Kidney epithelial cell (primary cell): ENCODE measurements at regions not wholly inside any gene's neighbourhood (a gene's known extent, or its start where the extent isn't known, plus 50 kb on each side); places are given as distances from the start of the nearest gene placed in this dataset.
"Not testable (repeated sequence)": the region's sequence is repeated elsewhere in the genome, so short reads cannot be mapped to it uniquely, and the experiment has no call there.

ENCODE experiments used
- DNase-seq: peaks from one replicate; pipeline ENCODE4 v3.0.0-alpha.2; 2010; ENCODE audit warnings: low read depth
- H3K27me3 ChIP-seq: 2 replicates; pipeline ENCODE4 v1.6.0; 2011; ENCODE audit warnings: low read length; ENCODE audit not compliant: control insufficient read depth, insufficient read depth
- H3K36me3 ChIP-seq: 2 replicates; pipeline ENCODE4 v1.5.1; 2011; ENCODE audit warnings: low read length; ENCODE audit not compliant: control insufficient read depth, insufficient read depth
- H3K4me3 ChIP-seq: 2 replicates; pipeline ENCODE4 v1.5.1; 2011; ENCODE audit warnings: low read depth, mild to moderate bottlenecking, control low read depth, low read length

GRCh38 chr2:87409601-87410000 is 338.3 kb upstream of the PLGLB2 start:
- DNase-seq = not testable (repeated sequence)

GRCh38 chr2:87410371-87410770 is 337.5 kb upstream of the PLGLB2 start:
- H3K36me3 ChIP-seq, H3K27me3 ChIP-seq, H3K4me3 ChIP-seq, DNase-seq: not testable (repeated sequence)

More at GRCh38 chr2:87409601-87410000, 338.3 kb upstream of the PLGLB2 start:
- not testable (repeated sequence) for H3K27me3 ChIP-seq, H3K36me3 ChIP-seq, H3K4me3 ChIP-seq

- not testable (repeated sequence) for H3K36me3 ChIP-seq, DNase-seq
These were observed 335.7 kb upstream of the PLGLB2 start for GRCh38 chr2:87412036-87412820.

GRCh38 chr2:87414331-87414730 is 333.6 kb upstream of the PLGLB2 start:
- H3K27me3 ChIP-seq, H3K4me3 ChIP-seq, DNase-seq, H3K36me3 ChIP-seq: not testable (repeated sequence)

More at GRCh38 chr2:87412036-87412820, 335.7 kb upstream of the PLGLB2 start:
- not testable (repeated sequence) for H3K4me3 ChIP-seq, H3K27me3 ChIP-seq

- not testable (repeated sequence) for H3K4me3 ChIP-seq, H3K27me3 ChIP-seq, H3K36me3 ChIP-seq, DNase-seq
These were observed 332.9 kb upstream of the PLGLB2 start for GRCh38 chr2:87414795-87415570.

GRCh38 chr2:87415586-87416265 is 332.2 kb upstream of the PLGLB2 start:
- H3K27me3 ChIP-seq, DNase-seq, H3K4me3 ChIP-seq, H3K36me3 ChIP-seq: not testable (repeated sequence)

GRCh38 chr2:87416266-87416592 is 331.7 kb upstream of the PLGLB2 start:
- H3K4me3 ChIP-seq, H3K27me3 ChIP-seq, DNase-seq, H3K36me3 ChIP-seq: not testable (repeated sequence)

- H3K4me3 ChIP-seq, H3K36me3 ChIP-seq, DNase-seq, H3K27me3 ChIP-seq: not testable (repeated sequence)
These were observed 330.7 kb upstream of the PLGLB2 start for GRCh38 chr2:87417147-87417546.

GRCh38 chr2:87417742-87418567 is 329.9 kb upstream of the PLGLB2 start:
- not testable (repeated sequence) for H3K4me3 ChIP-seq, H3K36me3 ChIP-seq, H3K27me3 ChIP-seq, DNase-seq

GRCh38 chr2:87418823-87419822 is 328.8 kb upstream of the PLGLB2 start:
- not testable (repeated sequence) for H3K36me3 ChIP-seq, DNase-seq, H3K4me3 ChIP-seq, H3K27me3 ChIP-seq

GRCh38 chr2:87419980-87420379 is 327.9 kb upstream of the PLGLB2 start:
- DNase-seq, H3K36me3 ChIP-seq, H3K27me3 ChIP-seq, H3K4me3 ChIP-seq: not testable (repeated sequence)

GRCh38 chr2:87420954-87421353 is 326.9 kb upstream of the PLGLB2 start:
- not testable (repeated sequence) for H3K4me3 ChIP-seq, DNase-seq, H3K27me3 ChIP-seq, H3K36me3 ChIP-seq
